Muscle of back (tissue), 3 donors: ENCODE measurements at regions not wholly inside any gene's neighbourhood (a gene's known extent, or its start where the extent isn't known, plus 50 kb on each side); places are given as distances from the start of the nearest gene placed in this dataset.
A peak's percentile ranks its signal among the peaks of the same experiment; 100 is the strongest.

Experiments
- DNase-seq, 3 donors: peaks; one replicate each; pipeline versions ENCODE4 v3.0.0 to v3.0.0-alpha.2; 2013

DNA sequence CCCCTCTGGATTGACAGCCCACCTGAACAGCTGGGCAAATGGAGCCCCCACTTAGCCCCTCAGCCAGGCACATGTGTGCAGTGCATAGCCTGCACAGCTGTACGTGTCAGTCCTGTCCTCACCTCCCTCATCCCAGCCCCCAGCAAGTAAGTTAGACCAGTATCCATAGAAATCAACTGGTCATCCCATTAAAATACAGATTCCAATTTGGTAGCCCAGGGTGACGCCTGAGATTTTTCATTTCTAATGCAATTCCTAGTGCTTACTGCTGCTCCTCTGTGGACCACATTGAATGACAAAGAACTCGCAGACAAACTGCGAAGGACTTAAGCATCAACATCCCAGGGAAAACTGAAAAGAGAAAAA lies 99.0 kb upstream of the GJB5 start:
- no peak for DNase-seq

DNA sequence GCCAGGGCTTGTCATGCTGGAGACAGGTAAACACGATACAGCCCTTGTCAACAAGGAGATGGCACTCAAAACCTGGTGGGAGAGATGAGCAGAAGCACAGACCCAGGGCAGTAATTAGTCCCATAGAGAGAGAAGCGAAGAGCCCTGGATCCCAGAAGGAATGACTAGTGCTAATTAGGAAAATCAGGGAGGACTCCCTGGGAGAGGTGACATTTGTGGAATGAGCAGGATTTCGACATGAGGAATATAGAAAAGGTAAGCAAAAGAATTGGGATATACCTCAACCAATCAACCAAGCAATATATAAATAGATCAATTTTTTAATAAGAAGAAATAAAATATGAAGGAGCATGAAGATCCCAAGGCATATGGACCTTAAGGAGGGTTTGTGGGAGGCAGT lies 98.5 kb upstream of the GJB5 start:
- no peak for DNase-seq

GRCh38 chr1:34656731-34657130 lies 98.1 kb upstream of the GJB5 start:
- DNase-seq, result no peak

GRCh38 chr1:34657266-34657665 lies 97.6 kb upstream of the GJB5 start:
- DNase-seq, result no peak

DNA sequence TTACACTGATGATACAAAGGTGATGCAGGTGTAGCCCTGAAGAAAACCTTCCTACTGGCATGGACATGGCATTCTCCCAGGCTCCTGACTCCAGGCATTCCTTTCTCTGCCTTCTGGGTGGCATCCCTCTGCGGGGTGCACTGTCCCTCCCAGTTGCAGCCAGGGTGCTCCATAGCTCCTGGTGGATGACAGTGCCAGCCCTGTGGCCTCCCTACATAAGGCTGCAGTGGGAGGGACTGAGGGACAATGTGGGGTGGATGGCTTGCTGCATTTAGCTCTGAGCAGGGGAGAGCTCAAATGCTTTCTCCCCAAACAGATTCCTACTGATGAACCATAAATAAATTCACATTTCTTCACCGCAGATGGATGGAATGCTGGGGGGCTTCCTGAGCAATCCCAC lies 97.0 kb upstream of the GJB5 start:
- DNase-seq, result no peak

GRCh38 chr1:34663031-34663430 lies 91.8 kb upstream of the GJB5 start:
- DNase-seq, result no peak

GRCh38 chr1:34668063-34668462 lies 86.8 kb upstream of the GJB5 start:
- DNase-seq, result no peak

GRCh38 chr1:34670982-34671381 lies 83.9 kb upstream of the GJB5 start:
- DNase-seq, result no peak

DNA sequence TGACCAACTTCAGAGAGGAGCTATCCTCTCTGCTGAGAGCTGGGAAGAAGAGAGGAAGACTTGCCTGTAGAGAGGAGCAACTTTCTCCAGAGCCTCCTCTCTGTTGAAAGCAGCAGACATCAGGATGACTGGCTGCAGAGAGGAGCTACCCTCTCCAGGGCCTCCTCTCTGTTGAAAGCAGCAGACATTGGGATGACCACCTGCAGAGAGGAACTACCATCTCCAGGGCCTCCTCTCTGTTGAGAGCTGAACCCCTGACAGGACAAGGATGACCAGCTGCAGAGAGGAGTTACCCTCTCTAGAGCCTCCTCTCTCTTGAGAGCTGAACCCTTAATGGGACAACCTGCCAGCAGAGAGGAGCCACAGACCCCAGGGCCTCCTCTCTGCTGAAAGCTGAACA lies 83.0 kb upstream of the GJB5 start:
- no peak for DNase-seq

DNA sequence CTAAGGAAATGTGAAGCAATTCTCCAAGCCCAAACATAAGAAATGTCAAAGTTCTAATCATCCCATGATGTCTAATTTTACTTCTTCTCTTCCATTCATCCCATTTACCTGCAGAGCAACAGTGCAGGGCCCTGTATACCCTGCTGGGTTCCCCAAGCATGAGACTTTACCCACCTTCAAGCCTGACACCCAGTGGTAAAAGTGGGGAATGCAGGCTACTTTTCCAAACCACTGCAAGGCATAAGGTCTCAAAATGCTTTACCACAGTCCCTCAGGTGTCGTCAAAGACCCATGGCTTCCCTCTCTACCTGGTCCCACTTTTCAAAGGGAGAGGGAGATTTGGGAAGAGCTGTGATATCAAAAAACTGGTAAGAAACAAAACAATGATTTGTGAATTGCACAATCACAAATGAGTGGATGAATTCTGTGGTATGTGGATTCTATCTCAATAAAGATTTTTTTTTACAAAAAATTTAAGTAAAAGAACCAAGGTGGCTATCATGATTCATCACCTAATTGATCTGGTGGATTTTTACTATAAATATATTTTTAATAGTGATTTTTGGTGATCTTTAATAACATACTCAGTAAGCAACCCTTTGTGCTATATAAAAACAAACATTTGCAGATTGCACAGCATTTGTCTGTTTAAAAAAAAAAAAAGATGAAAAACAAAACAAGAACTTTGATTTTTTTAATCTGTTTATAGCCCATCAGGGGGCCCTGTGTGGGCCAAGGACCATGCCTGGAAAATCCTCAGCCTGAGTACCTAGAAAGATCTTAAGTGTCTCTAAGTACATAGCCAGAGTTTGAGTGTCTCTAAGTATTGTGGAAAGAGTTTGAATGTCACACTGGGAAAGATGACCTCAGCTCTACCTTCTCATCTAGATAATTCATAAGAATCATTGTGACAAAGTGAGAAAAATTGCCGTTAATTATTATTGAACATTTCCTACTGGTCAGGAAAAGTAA lies 73.1 kb upstream of the GJB5 start:
- DNase-seq, result peak; percentile 8 to 35 (median 14)

- no peak for DNase-seq
Observed at GRCh38 chr1:34682452-34683223, 72.2 kb upstream of the GJB5 start.

DNA sequence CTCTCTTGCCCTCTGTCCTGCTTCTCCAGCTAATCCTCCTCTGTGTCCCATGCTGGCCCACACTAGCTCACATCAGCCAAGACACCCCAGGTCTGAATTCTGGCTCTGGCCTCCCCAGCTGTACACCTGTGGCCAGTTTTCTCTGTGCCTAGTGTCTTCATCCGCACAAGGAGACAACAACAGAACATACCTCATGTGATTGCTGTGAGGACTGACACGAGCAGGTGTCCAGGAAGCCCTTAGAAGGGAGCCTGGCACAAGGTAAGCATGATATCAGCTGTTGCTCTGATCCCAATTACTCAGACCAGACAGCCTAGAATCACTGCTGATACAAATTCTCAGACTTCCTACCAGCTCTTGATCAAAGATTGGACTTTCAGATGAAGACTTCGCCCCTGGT lies 71.2 kb upstream of the GJB5 start:
- no peak for DNase-seq

- no peak for DNase-seq
Observed at GRCh38 chr1:34684266-34684665, 70.6 kb upstream of the GJB5 start.

GRCh38 chr1:34685225-34685624 lies 69.6 kb upstream of the GJB5 start:
- DNase-seq, result no peak

DNA sequence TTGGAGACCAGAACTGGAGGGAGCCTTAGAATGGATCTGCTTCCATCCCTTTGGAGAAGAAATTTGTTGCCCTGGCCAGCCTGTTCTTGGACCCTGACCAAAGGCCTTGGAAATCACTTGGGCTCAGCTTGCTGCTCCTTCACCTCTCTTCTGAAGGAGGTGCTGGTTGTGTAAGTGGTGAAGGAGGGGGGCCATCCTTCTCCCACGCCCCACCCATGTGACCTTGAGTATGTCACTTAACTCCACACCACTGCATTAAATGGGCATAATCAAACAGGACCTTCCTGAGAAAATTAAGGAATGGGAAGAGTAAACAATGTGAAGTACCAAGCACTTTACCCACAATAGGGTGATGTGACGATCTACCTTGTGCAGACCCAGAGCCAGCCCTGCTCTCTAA lies 68.3 kb upstream of the GJB5 start:
- DNase-seq, result no peak

DNA sequence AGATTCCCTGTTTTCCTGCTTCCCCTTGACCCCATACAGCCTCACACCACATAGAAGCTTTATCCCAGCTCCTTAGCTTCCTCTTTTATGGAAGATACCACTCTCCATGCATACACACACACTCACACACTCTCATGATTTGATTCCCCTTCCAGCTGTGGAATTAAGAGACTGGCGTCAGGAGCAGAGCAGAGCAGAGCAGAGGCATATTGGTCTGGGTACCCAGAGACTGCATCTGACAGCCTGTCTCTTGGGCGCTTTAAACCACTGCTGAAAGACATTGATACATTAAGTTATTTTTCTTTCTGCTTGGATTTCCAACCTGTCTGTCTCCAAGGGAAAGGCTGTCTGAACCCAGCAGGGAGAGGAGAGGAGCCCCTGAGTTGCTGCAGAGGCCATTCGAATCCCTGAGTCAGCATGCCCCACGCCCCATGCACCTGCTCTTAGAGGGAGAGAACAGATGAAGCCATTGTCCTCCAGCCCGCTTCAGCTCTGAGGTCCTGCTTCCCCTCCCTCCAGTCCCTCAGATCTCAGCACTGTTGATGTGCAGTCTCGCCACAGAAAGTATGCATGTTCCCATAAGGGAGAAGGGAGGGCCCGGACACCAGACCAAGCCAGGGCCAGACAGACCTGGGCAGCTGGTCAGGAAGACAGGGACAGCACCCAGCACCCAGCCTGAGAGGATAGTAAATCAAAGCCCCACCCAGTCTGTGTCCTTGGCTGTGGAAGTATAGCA lies 66.7 kb upstream of the GJB5 start:
- no peak for DNase-seq

- DNase-seq, result no peak
Observed at GRCh38 chr1:34690269-34690668, 64.6 kb upstream of the GJB5 start.

GRCh38 chr1:34693081-34693480 lies 61.8 kb upstream of the GJB5 start:
- no peak for DNase-seq

DNA sequence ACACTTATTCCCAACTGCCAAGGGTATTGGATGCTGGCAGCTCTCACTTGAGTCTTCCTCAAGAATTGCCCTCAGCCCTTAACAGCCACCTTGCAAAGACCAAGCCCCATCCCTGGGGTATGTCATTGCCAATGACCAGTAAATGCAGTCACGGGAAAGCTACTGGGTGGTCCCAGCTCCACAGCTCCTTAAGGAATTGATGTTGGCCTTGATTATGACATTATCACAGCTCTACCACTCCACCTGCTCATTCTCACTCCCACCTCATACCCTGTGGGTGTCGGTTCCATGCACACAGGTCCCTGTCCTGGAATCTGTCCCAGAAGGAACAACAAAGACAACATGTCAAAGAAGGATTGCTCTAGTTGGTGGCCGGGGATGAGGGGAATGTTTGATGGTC lies 60.5 kb upstream of the GJB5 start:
- no peak for DNase-seq

- DNase-seq, result no peak
Observed at GRCh38 chr1:34695580-34695979, 59.3 kb upstream of the GJB5 start.

DNA sequence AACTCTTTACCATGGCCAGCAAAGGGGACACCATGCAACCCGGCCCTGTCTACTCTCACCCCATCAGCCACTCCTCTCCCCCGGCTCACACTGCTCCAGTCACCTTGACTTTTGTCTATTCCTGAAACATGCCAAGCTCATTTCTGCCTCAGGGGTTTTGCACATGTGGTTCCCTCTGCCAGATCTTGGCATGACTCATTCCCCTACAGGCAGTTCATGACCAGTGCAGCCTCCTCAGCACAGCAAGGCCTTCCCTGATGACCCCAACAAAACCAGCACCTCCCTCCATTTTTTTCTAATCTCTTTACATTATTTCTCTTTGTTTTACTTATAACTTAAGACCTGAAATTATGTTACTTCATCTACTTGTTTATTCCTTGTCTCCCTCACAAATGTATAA lies 58.6 kb upstream of the GJB5 start:
- DNase-seq, result no peak

- DNase-seq, result no peak
Observed at GRCh38 chr1:34696981-34697380, 57.9 kb upstream of the GJB5 start.

DNA sequence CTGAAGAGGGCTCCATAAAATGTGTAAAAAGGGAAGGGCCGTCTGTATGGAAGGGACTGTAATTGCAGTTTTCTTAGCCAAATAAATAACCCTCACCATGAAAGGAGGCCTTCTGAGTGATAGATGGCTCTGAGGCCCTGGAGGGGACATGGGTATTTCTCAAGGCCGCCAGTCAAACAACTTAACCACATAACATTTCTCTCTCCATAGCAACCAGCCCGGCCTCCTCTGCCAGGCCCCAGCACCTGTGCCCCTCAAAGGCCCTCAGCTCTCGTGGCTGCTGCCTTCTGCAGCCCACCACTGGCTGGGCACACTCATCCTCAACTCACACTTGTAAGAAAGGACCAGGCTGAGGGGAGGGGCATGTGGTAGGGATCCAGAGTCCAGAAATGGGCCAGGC lies 57.0 kb upstream of the GJB5 start:
- DNase-seq, result no peak
